ENCODE measurements at regions not wholly inside any gene's neighbourhood (a gene's known extent, or its start where the extent isn't known, plus 50 kb on each side); places are given as distances from the start of the nearest gene placed in this dataset.

- Histone ChIP-seq H3K27ac (ENCODE audit: low read length) (no peak overlapping the region), H3K9me3 (ENCODE audit: control insufficient read depth in 1 of 2, low read length in 2 of 2) (no peaks in the 10 kb centered on the region), H3K27me3 (ENCODE audit: low read depth, low read length) (no peaks in the 10 kb centered on the region), H3K4me1 (ENCODE audit: control insufficient read depth in 1 of 2, insufficient read depth in 2 of 2, low read length in 2 of 2) (no peaks in the 10 kb centered on the region), H3K36me3 (ENCODE audit: control insufficient read depth in 1 of 2, insufficient read depth in 2 of 2, low read length in 2 of 2) (no peaks in the 10 kb centered on the region), H3K4me3 (ENCODE audit: low read depth in 1 of 2, low read length in 2 of 2) (no peak overlapping the region)
Observed at GRCh38 chr4:58209001-58209400, 1098.8 kb upstream of the IGFBP7 start.

GRCh38 chr4:58205446-58206235, 1095.5 kb upstream of the IGFBP7 start:
- H3K4me3 ChIP-seq (ENCODE audit: low read depth in 1 of 2, low read length in 2 of 2), result no peak overlapping the region
- no peaks in the 10 kb centered on the region for H3K27me3 ChIP-seq (ENCODE audit: low read depth, low read length)
- no peaks in the 10 kb centered on the region for H3K4me1 ChIP-seq (ENCODE audit: control insufficient read depth in 1 of 2, insufficient read depth in 2 of 2, low read length in 2 of 2)
- H3K9me3 ChIP-seq (ENCODE audit: control insufficient read depth in 1 of 2, low read length in 2 of 2), result no peaks in the 10 kb centered on the region
- H3K27ac ChIP-seq (ENCODE audit: low read length), result no peak overlapping the region
- H3K36me3 ChIP-seq (ENCODE audit: control insufficient read depth in 1 of 2, insufficient read depth in 2 of 2, low read length in 2 of 2), result no peaks in the 10 kb centered on the region

GRCh38 chr4:58192217-58192616, 1082.0 kb upstream of the IGFBP7 start:
- no peak overlapping the region for H3K27ac ChIP-seq (ENCODE audit: low read length)
- H3K9me3 ChIP-seq (ENCODE audit: control insufficient read depth in 1 of 2, low read length in 2 of 2), result peaks cover 0 to 6% of the 10 kb centered on the region in 2 donors
- H3K27me3 ChIP-seq (ENCODE audit: low read depth, low read length), result no peaks in the 10 kb centered on the region
- H3K4me3 ChIP-seq (ENCODE audit: low read depth in 1 of 2, low read length in 2 of 2), result no peak overlapping the region
- no peaks in the 10 kb centered on the region for H3K4me1 ChIP-seq (ENCODE audit: control insufficient read depth in 1 of 2, insufficient read depth in 2 of 2, low read length in 2 of 2)
- H3K36me3 ChIP-seq (ENCODE audit: control insufficient read depth in 1 of 2, insufficient read depth in 2 of 2, low read length in 2 of 2), result no peaks in the 10 kb centered on the region

GRCh38 chr4:58191109-58191508, 1080.9 kb upstream of the IGFBP7 start:
- no peak overlapping the region for H3K27ac ChIP-seq (ENCODE audit: low read length)
- no peak overlapping the region for H3K4me3 ChIP-seq (ENCODE audit: low read depth in 1 of 2, low read length in 2 of 2)
- no peaks in the 10 kb centered on the region for H3K36me3 ChIP-seq (ENCODE audit: control insufficient read depth in 1 of 2, insufficient read depth in 2 of 2, low read length in 2 of 2)
- H3K27me3 ChIP-seq (ENCODE audit: low read depth, low read length), result no peaks in the 10 kb centered on the region
- peaks cover 0 to 6% of the 10 kb centered on the region in 2 donors for H3K9me3 ChIP-seq (ENCODE audit: control insufficient read depth in 1 of 2, low read length in 2 of 2)
- no peaks in the 10 kb centered on the region for H3K4me1 ChIP-seq (ENCODE audit: control insufficient read depth in 1 of 2, insufficient read depth in 2 of 2, low read length in 2 of 2)

GRCh38 chr4:58188316-58188715, 1078.1 kb upstream of the IGFBP7 start:
- Histone ChIP-seq H3K27ac (ENCODE audit: low read length) (no peak overlapping the region), H3K36me3 (ENCODE audit: control insufficient read depth in 1 of 2, insufficient read depth in 2 of 2, low read length in 2 of 2) (no peaks in the 10 kb centered on the region), H3K4me1 (ENCODE audit: control insufficient read depth in 1 of 2, insufficient read depth in 2 of 2, low read length in 2 of 2) (no peaks in the 10 kb centered on the region), H3K4me3 (ENCODE audit: low read depth in 1 of 2, low read length in 2 of 2) (no peak overlapping the region), H3K9me3 (ENCODE audit: control insufficient read depth in 1 of 2, low read length in 2 of 2) (peaks cover 0 to 11% of the 10 kb centered on the region in 2 donors), H3K27me3 (ENCODE audit: low read depth, low read length) (no peaks in the 10 kb centered on the region)

GRCh38 chr4:58175024-58175423, 1064.8 kb upstream of the IGFBP7 start:
- Histone ChIP-seq H3K4me1 (ENCODE audit: control insufficient read depth in 1 of 2, insufficient read depth in 2 of 2, low read length in 2 of 2) (no peaks in the 10 kb centered on the region), H3K9me3 (ENCODE audit: control insufficient read depth in 1 of 2, low read length in 2 of 2) (no peaks in the 10 kb centered on the region), H3K27me3 (ENCODE audit: low read depth, low read length) (no peaks in the 10 kb centered on the region), H3K4me3 (ENCODE audit: low read depth in 1 of 2, low read length in 2 of 2) (no peak overlapping the region), H3K36me3 (ENCODE audit: control insufficient read depth in 1 of 2, insufficient read depth in 2 of 2, low read length in 2 of 2) (no peaks in the 10 kb centered on the region), H3K27ac (ENCODE audit: low read length) (no peak overlapping the region)

- no peak overlapping the region for H3K27ac ChIP-seq (ENCODE audit: low read length)
- H3K4me1 ChIP-seq (ENCODE audit: control insufficient read depth in 1 of 2, insufficient read depth in 2 of 2, low read length in 2 of 2), result no peaks in the 10 kb centered on the region
- no peaks in the 10 kb centered on the region for H3K27me3 ChIP-seq (ENCODE audit: low read depth, low read length)
- no peaks in the 10 kb centered on the region for H3K36me3 ChIP-seq (ENCODE audit: control insufficient read depth in 1 of 2, insufficient read depth in 2 of 2, low read length in 2 of 2)
- H3K4me3 ChIP-seq (ENCODE audit: low read depth in 1 of 2, low read length in 2 of 2), result no peak overlapping the region
- no peaks in the 10 kb centered on the region for H3K9me3 ChIP-seq (ENCODE audit: control insufficient read depth in 1 of 2, low read length in 2 of 2)
Observed at GRCh38 chr4:58166490-58166889, 1056.3 kb upstream of the IGFBP7 start.

GRCh38 chr4:58163156-58163555, 1053.0 kb upstream of the IGFBP7 start:
- Histone ChIP-seq H3K4me1 (ENCODE audit: control insufficient read depth in 1 of 2, insufficient read depth in 2 of 2, low read length in 2 of 2) (no peaks in the 10 kb centered on the region), H3K27me3 (ENCODE audit: low read depth, low read length) (no peaks in the 10 kb centered on the region), H3K4me3 (ENCODE audit: low read depth in 1 of 2, low read length in 2 of 2) (no peak overlapping the region), H3K27ac (ENCODE audit: low read length) (no peak overlapping the region), H3K9me3 (ENCODE audit: control insufficient read depth in 1 of 2, low read length in 2 of 2) (no peaks in the 10 kb centered on the region), H3K36me3 (ENCODE audit: control insufficient read depth in 1 of 2, insufficient read depth in 2 of 2, low read length in 2 of 2) (no peaks in the 10 kb centered on the region)

- H3K27ac ChIP-seq (ENCODE audit: low read length), result no peak overlapping the region
- no peaks in the 10 kb centered on the region for H3K36me3 ChIP-seq (ENCODE audit: control insufficient read depth in 1 of 2, insufficient read depth in 2 of 2, low read length in 2 of 2)
- no peaks in the 10 kb centered on the region for H3K4me1 ChIP-seq (ENCODE audit: control insufficient read depth in 1 of 2, insufficient read depth in 2 of 2, low read length in 2 of 2)
- H3K9me3 ChIP-seq (ENCODE audit: control insufficient read depth in 1 of 2, low read length in 2 of 2), result peaks cover 0 to 2% of the 10 kb centered on the region in 2 donors
- H3K27me3 ChIP-seq (ENCODE audit: low read depth, low read length), result no peaks in the 10 kb centered on the region
- H3K4me3 ChIP-seq (ENCODE audit: low read depth in 1 of 2, low read length in 2 of 2), result no peak overlapping the region
Observed at GRCh38 chr4:58149404-58150085, 1039.4 kb upstream of the IGFBP7 start.

GRCh38 chr4:58144721-58145120, 1034.5 kb upstream of the IGFBP7 start:
- Histone ChIP-seq H3K4me3 (ENCODE audit: low read depth in 1 of 2, low read length in 2 of 2) (no peak overlapping the region), H3K27me3 (ENCODE audit: low read depth, low read length) (no peaks in the 10 kb centered on the region), H3K36me3 (ENCODE audit: control insufficient read depth in 1 of 2, insufficient read depth in 2 of 2, low read length in 2 of 2) (no peaks in the 10 kb centered on the region), H3K27ac (ENCODE audit: low read length) (no peak overlapping the region), H3K4me1 (ENCODE audit: control insufficient read depth in 1 of 2, insufficient read depth in 2 of 2, low read length in 2 of 2) (no peaks in the 10 kb centered on the region), H3K9me3 (ENCODE audit: control insufficient read depth in 1 of 2, low read length in 2 of 2) (peaks cover 0 to 2% of the 10 kb centered on the region in 2 donors)

- Histone ChIP-seq H3K9me3 (ENCODE audit: control insufficient read depth in 1 of 2, low read length in 2 of 2) (no peaks in the 10 kb centered on the region), H3K36me3 (ENCODE audit: control insufficient read depth in 1 of 2, insufficient read depth in 2 of 2, low read length in 2 of 2) (no peaks in the 10 kb centered on the region), H3K4me1 (ENCODE audit: control insufficient read depth in 1 of 2, insufficient read depth in 2 of 2, low read length in 2 of 2) (no peaks in the 10 kb centered on the region), H3K27me3 (ENCODE audit: low read depth, low read length) (no peaks in the 10 kb centered on the region), H3K4me3 (ENCODE audit: low read depth in 1 of 2, low read length in 2 of 2) (no peak overlapping the region), H3K27ac (ENCODE audit: low read length) (no peak overlapping the region)
Observed at GRCh38 chr4:58138786-58139668, 1028.8 kb upstream of the IGFBP7 start.
